Panc1 (cell line): ENCODE measurements at regions not wholly inside any gene's neighbourhood (a gene's known extent, or its start where the extent isn't known, plus 50 kb on each side); places are given as distances from the start of the nearest gene placed in this dataset.

Experiments used
- CTCF ChIP-seq: fragments of 450-650 bp; IDR thresholded peaks from 2 replicates; pipeline ENCODE4 v1.5.1; 2017; ENCODE audit warnings: mild to moderate bottlenecking
- POLR2AphosphoS5 ChIP-seq: IDR thresholded peaks from 2 replicates; pipeline ENCODE4 v1.6.1; 2012; ENCODE audit warnings: mild to moderate bottlenecking, low read depth, low read length, moderate library complexity
- REST ChIP-seq, 2 experiments: IDR thresholded peaks; 2 replicates each; pipeline ENCODE4 v1.6.1; 2011 to 2012; ENCODE audit warnings: low read depth in 2 of 2, control low read depth in 1 of 2, low read length in 1 of 2, mild to moderate bottlenecking in 1 of 2, moderate library complexity in 1 of 2; ENCODE audit not compliant: insufficient read depth in 1 of 2
- TCF7L2 ChIP-seq: IDR thresholded peaks from 2 replicates; pipeline ENCODE4 v1.6.1; 2011; ENCODE audit warnings: mild to moderate bottlenecking, low read depth, low read length, inconsistent platforms

GRCh38 chr19:28940751-28941500, 272.0 kb downstream of the UQCRFS1 start:
- no peak for TF ChIP-seq CTCF
- TF ChIP-seq TCF7L2 = no peak
- TF ChIP-seq POLR2AphosphoS5 = no peak
- no peak for TF ChIP-seq REST (IDR thresholded peaks at IDR 0.05; ENCODE audit: insufficient read depth in 1 of 2, low read depth in 2 of 2, low read length in 1 of 2)
